ENCODE measurements at regions not wholly inside any gene's neighbourhood (a gene's known extent, or its start where the extent isn't known, plus 50 kb on each side); places are given as distances from the start of the nearest gene placed in this dataset.

- peak; percentile 23 to 50 (median 27) for DNase-seq
These were observed 202.6 kb upstream of the LRFN5 start for GRCh38 chr14:41404126-41404525.

GRCh38 chr14:41403360-41403759 lies 203.3 kb upstream of the LRFN5 start:
- no peak for DNase-seq

- no peak for DNase-seq
These were observed 208.8 kb upstream of the LRFN5 start for GRCh38 chr14:41397926-41398325.

- no peak for DNase-seq
These were observed 213.2 kb upstream of the LRFN5 start for GRCh38 chr14:41393512-41393911.

- no peak for DNase-seq
These were observed 214.4 kb upstream of the LRFN5 start for GRCh38 chr14:41392226-41392625.

GRCh38 chr14:41389355-41389754 lies 217.3 kb upstream of the LRFN5 start:
- DNase-seq = no peak

- no peak for DNase-seq
These were observed 220.9 kb upstream of the LRFN5 start for GRCh38 chr14:41385797-41386196.

GRCh38 chr14:41380017-41380416 lies 226.7 kb upstream of the LRFN5 start:
- no peak for DNase-seq

GRCh38 chr14:41378526-41378925 lies 228.2 kb upstream of the LRFN5 start:
- DNase-seq = no peak

- no peak for DNase-seq
These were observed 228.7 kb upstream of the LRFN5 start for GRCh38 chr14:41377932-41378331.

- no peak for DNase-seq
These were observed 232.6 kb upstream of the LRFN5 start for GRCh38 chr14:41374092-41374491.

- DNase-seq = no peak
These were observed 244.5 kb upstream of the LRFN5 start for GRCh38 chr14:41362139-41362538.

- no peak for DNase-seq
These were observed 246.6 kb upstream of the LRFN5 start for GRCh38 chr14:41360126-41360525.

- peak; percentile 4 to 47 (median 10) for DNase-seq
These were observed 250.8 kb upstream of the LRFN5 start for GRCh38 chr14:41355866-41356265.

GRCh38 chr14:41350476-41350875 lies 256.2 kb upstream of the LRFN5 start:
- DNase-seq = no peak

GRCh38 chr14:41349289-41349910 lies 257.3 kb upstream of the LRFN5 start:
- no peak for DNase-seq

- no peak for DNase-seq
These were observed 262.8 kb upstream of the LRFN5 start for GRCh38 chr14:41343857-41344256.

GRCh38 chr14:41313196-41313595 lies 293.5 kb upstream of the LRFN5 start:
- peak in 2 of 3 donors; percentile 6 to 19 for DNase-seq

- no peak for DNase-seq
These were observed 303.2 kb upstream of the LRFN5 start for GRCh38 chr14:41303506-41303905.

- no peak for DNase-seq
These were observed 303.9 kb upstream of the LRFN5 start for GRCh38 chr14:41302776-41303175.

GRCh38 chr14:41299924-41300323 lies 306.8 kb upstream of the LRFN5 start:
- DNase-seq = no peak

- DNase-seq = no peak
These were observed 308.4 kb upstream of the LRFN5 start for GRCh38 chr14:41298328-41298690.

- DNase-seq = no peak
These were observed 308.9 kb upstream of the LRFN5 start for GRCh38 chr14:41297576-41298327.

- DNase-seq = no peak
These were observed 310.9 kb upstream of the LRFN5 start for GRCh38 chr14:41295734-41296133.
